SH-SY5Y (cell line): ENCODE measurements at regions not wholly inside any gene's neighbourhood (a gene's known extent, or its start where the extent isn't known, plus 50 kb on each side); places are given as distances from the start of the nearest gene placed in this dataset.

ENCODE experiments used
- GATA2 ChIP-seq: IDR thresholded peaks from 2 replicates; pipeline ENCODE4 v1.6.1; 2011; ENCODE audit warnings: mild to moderate bottlenecking, low read depth, low read length
- GATA3 ChIP-seq: IDR thresholded peaks from 2 replicates; pipeline ENCODE4 v1.6.1; 2011; ENCODE audit warnings: low read depth, mild to moderate bottlenecking, low read length, moderate library complexity

DNA sequence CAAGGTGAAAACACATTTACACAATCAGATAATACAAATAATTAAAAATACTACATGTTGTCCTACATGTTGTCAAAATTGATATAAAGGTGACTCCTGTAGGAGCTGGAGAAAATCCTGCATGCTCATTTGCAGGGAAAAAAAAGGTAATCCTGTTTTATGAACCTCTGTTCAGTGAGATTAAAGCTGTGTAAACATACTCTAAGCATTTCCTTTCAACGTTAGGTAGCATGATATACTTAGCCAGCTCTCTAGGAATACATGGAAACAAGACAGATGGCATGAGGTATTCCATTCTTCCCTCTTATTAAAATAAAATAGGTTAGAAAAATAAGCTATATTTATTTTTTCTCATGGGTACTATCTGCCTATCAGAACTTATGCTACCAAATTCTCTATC is 635.7 kb upstream of the FLRT2 start:
- TF ChIP-seq GATA2 (no peak), GATA3 (no peak)
